ENCODE measurements at regions not wholly inside any gene's neighbourhood (a gene's known extent, or its start where the extent isn't known, plus 50 kb on each side); places are given as distances from the start of the nearest gene placed in this dataset.
A peak's percentile ranks its signal among the peaks of the same experiment; 100 is the strongest.

- Histone ChIP-seq H3F3A (ENCODE audit: insufficient read depth, low read length) (no peaks in the 10 kb centered on the region), H3K9me3 (replicated peaks; ENCODE audit: insufficient read depth, low read length) (no peaks in the 10 kb centered on the region), H3K9ac (ENCODE audit: low read length) (no peak overlapping the region), H3K4me2 (ENCODE audit: low read depth, low read length) (no peak overlapping the region), H4K20me1 (ENCODE audit: insufficient read depth, low read length) (no peaks in the 10 kb centered on the region), H3K4me3 (ENCODE audit: low read length) (no peak overlapping the region), H3K9me2 (replicated peaks; ENCODE audit: insufficient read depth, low read length) (no peaks in the 10 kb centered on the region), H2AFZ (ENCODE audit: low read length) (no peak overlapping the region), H3K27me3 (replicated peaks; ENCODE audit: insufficient read depth, low read length) (no peaks in the 10 kb centered on the region), H3K4me1 (ENCODE audit: low read length) (no peaks in the 10 kb centered on the region), H3K27ac (ENCODE audit: low read length) (no peak overlapping the region), H3K36me3 (replicated peaks; ENCODE audit: insufficient read depth, low read length) (no peaks in the 10 kb centered on the region), H3K79me2 (ENCODE audit: low read length) (no peaks in the 10 kb centered on the region)
- DNase-seq = no peak
- no peak for TF ChIP-seq CTCF (IDR thresholded peaks at IDR 0.05; ENCODE audit: low read length)
- TF ChIP-seq EZH2 (optimal IDR thresholded peaks at IDR 0.05; ENCODE audit: low read depth, low read length) = no peak
- no peak for TF ChIP-seq EZH2phosphoT487 (IDR thresholded peaks at IDR 0.05; ENCODE audit: low read length)
These were observed 461.3 kb downstream of the EBF1 start for GRCh38 chr5:158638396-158638795.

- H3K4me3 ChIP-seq (ENCODE audit: low read length) = no peak overlapping the region
- no peaks in the 10 kb centered on the region for H3K36me3 ChIP-seq (replicated peaks; ENCODE audit: insufficient read depth, low read length)
- no peaks in the 10 kb centered on the region for H3K4me1 ChIP-seq (ENCODE audit: low read length)
- no peak overlapping the region for H2AFZ ChIP-seq (ENCODE audit: low read length)
- H3F3A ChIP-seq (ENCODE audit: insufficient read depth, low read length) = no peaks in the 10 kb centered on the region
- no peak overlapping the region for H3K27ac ChIP-seq (ENCODE audit: low read length)
- no peaks in the 10 kb centered on the region for H3K9me3 ChIP-seq (replicated peaks; ENCODE audit: insufficient read depth, low read length)
- H3K27me3 ChIP-seq (replicated peaks; ENCODE audit: insufficient read depth, low read length) = no peaks in the 10 kb centered on the region
- no peaks in the 10 kb centered on the region for H4K20me1 ChIP-seq (ENCODE audit: insufficient read depth, low read length)
- no peak overlapping the region for H3K9ac ChIP-seq (ENCODE audit: low read length)
- no peaks in the 10 kb centered on the region for H3K79me2 ChIP-seq (ENCODE audit: low read length)
- TF ChIP-seq CTCF (IDR thresholded peaks at IDR 0.05; ENCODE audit: low read length) (no peak), EZH2 (optimal IDR thresholded peaks at IDR 0.05; ENCODE audit: low read depth, low read length) (no peak), EZH2phosphoT487 (IDR thresholded peaks at IDR 0.05; ENCODE audit: low read length) (no peak)
- no peaks in the 10 kb centered on the region for H3K9me2 ChIP-seq (replicated peaks; ENCODE audit: insufficient read depth, low read length)
- peak; percentile 48 for DNase-seq
- H3K4me2 ChIP-seq (ENCODE audit: low read depth, low read length) = no peak overlapping the region
These were observed 462.7 kb downstream of the EBF1 start for GRCh38 chr5:158637039-158637438.

GRCh38 chr5:158635565-158635964, 464.2 kb downstream of the EBF1 start:
- DNase-seq = no peak
- no peaks in the 10 kb centered on the region for H3K36me3 ChIP-seq (replicated peaks; ENCODE audit: insufficient read depth, low read length)
- H3F3A ChIP-seq (ENCODE audit: insufficient read depth, low read length) = no peaks in the 10 kb centered on the region
- H3K9me3 ChIP-seq (replicated peaks; ENCODE audit: insufficient read depth, low read length) = no peaks in the 10 kb centered on the region
- no peaks in the 10 kb centered on the region for H3K9me2 ChIP-seq (replicated peaks; ENCODE audit: insufficient read depth, low read length)
- H2AFZ ChIP-seq (ENCODE audit: low read length) = no peak overlapping the region
- no peak for TF ChIP-seq EZH2phosphoT487 (IDR thresholded peaks at IDR 0.05; ENCODE audit: low read length)
- no peak for TF ChIP-seq EZH2 (optimal IDR thresholded peaks at IDR 0.05; ENCODE audit: low read depth, low read length)
- no peak for TF ChIP-seq CTCF (IDR thresholded peaks at IDR 0.05; ENCODE audit: low read length)
- H3K27me3 ChIP-seq (replicated peaks; ENCODE audit: insufficient read depth, low read length) = no peaks in the 10 kb centered on the region
- H4K20me1 ChIP-seq (ENCODE audit: insufficient read depth, low read length) = no peaks in the 10 kb centered on the region
- H3K4me2 ChIP-seq (ENCODE audit: low read depth, low read length) = no peak overlapping the region
- H3K4me3 ChIP-seq (ENCODE audit: low read length) = no peak overlapping the region
- no peak overlapping the region for H3K27ac ChIP-seq (ENCODE audit: low read length)
- no peak overlapping the region for H3K9ac ChIP-seq (ENCODE audit: low read length)
- no peaks in the 10 kb centered on the region for H3K4me1 ChIP-seq (ENCODE audit: low read length)
- no peaks in the 10 kb centered on the region for H3K79me2 ChIP-seq (ENCODE audit: low read length)

All from MM.1S (cell line).